NCI-H345 (cell line): ENCODE measurements at regions not wholly inside any gene's neighbourhood (a gene's known extent, or its start where the extent isn't known, plus 50 kb on each side); places are given as distances from the start of the nearest gene placed in this dataset.

Experiments used
- DNase-seq: peaks from one replicate; lab custom pipeline; 2025; lab: John Stamatoyannopoulos, UW

DNA sequence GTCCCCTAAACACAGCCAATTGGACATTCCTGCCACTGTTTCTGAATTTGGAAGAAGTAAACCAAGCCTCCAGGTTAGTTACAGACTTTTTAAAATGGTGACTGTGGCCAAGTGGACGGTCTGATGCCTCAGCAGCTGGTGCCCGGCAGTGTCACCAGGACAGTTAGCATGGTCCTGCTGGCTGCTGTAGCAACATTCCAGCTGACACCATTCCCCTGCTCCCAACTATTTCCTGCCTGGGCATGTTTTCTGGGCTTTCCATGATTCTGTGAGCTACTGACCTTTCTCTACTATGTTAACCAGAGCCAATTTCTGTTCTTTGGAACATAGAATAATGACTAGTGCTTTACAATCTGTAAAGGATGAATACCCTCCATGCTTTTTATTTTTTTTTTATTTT, 95.0 kb downstream of the TLR5 start:
- no peak for DNase-seq

DNA sequence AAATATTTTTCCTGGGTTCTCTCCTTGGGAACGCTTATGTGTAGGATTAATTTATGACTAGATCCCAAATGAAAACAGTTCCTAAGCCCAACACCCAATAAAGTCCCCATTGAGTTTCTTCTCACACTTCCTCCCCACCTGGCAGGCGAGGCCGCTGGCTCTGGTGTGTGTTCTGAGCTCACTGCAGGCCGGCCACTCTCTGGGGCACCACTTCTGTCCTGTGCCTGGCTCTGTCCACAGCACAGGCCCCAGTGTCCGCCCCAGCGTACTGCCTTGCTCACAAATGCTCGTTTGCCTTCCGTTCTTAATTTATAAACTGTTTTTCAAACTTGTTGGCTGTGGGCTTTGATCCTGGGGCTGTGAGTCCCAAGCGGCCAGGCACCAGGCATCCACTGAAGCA, 90.6 kb downstream of the TLR5 start:
- no peak for DNase-seq

DNA sequence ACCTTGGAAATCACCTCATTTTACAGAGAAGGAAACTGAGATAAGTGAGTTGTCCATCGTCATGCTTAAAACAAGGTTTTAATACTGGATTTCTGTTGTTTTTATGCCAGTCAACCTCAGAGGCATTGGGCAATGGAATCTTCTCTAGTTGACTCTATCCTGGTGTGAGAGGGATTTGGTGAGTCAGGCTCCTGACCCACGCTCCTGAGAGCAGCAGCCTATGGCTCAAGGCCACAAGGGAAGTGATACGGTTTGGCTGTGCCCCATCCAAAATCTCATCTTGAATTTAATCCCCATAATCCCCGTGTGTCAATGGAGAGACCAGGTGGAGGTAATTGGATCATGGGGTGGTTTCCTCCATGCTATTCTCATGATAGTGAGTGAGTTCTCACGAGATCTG, 90.1 kb downstream of the TLR5 start:
- DNase-seq = no peak

DNA sequence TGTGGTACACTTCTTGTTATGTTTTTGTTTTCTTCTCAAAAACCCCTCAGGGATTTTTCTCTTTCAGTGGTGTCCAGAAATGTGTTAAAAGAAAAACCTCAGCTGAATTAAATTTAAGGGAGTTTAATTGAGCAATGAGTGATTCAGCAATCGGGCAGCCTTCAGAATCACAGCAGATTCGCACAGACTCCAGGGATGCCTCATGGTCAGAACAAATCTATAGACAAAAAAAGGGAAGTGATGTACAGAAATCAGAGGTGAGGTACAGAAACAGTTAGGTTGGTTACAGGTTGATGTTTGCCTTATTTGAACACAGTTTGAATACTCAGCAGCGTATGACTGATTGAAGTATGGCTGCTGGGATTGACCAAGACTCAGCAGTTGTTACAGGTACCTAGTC, 86.2 kb downstream of the TLR5 start:
- DNase-seq = no peak

DNA sequence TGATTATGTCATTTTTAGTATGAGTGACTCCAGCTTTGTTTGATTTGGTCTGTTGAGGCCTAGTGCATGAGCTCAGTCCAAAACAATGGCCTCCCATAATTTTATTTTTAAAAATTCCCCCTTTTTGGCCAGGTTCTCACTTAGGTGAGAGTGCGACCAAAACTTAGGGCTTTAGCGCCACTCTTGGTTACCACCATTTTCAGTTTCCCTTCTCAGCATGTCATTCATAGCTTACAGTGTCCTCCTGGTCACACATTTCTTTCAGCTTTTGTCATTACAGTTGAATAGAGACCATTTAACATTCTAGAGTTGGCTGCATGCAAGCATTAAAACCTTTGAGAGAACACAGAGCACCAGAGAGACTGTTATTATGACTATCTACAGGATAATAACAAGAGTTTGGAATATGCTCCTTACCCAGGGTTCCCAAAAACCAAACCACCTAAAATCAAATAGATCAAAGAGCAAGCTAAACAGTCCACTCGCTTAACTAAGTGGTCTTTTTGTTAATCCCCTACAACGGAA, 85.4 kb downstream of the TLR5 start:
- no peak for DNase-seq
